GM21515 (cell line): ENCODE measurements at regions not wholly inside any gene's neighbourhood (a gene's known extent, or its start where the extent isn't known, plus 50 kb on each side); places are given as distances from the start of the nearest gene placed in this dataset.

ENCODE experiments used
- ATAC-seq: cut with Tn5 transposase; IDR thresholded peaks from one replicate; pipeline ENCODE4 v1.9.1; 2021; ENCODE audit not compliant: unreplicated experiment

GRCh38 chr4:123092586-123092985 is 170.2 kb upstream of the NUDT6 start:
- no peak for ATAC-seq

- no peak for ATAC-seq
Measured at GRCh38 chr4:123093236-123093635, 170.8 kb upstream of the NUDT6 start.

DNA sequence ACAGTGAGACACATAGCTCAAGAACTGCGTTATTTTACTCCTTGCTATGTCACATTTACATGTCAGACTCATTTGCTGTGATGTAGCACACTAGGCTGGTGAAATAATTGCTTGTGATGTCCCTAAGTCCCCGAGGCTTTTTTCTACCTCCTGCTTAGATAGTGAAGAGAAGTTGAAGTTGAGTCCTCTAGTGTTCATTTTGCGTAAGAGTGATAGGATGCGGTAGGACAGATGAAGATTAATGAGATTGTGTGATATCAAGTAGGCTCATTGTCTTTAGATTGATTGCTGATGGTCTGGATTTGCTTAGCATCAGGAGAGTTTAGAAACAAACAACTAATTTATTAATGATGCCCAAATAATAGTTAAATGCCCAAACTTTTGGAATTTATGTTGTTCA is 173.6 kb upstream of the NUDT6 start:
- ATAC-seq: no peak

GRCh38 chr4:123102897-123103471 is 180.6 kb upstream of the NUDT6 start:
- no peak for ATAC-seq

GRCh38 chr4:123104310-123105025 is 182.1 kb upstream of the NUDT6 start:
- ATAC-seq: no peak

DNA sequence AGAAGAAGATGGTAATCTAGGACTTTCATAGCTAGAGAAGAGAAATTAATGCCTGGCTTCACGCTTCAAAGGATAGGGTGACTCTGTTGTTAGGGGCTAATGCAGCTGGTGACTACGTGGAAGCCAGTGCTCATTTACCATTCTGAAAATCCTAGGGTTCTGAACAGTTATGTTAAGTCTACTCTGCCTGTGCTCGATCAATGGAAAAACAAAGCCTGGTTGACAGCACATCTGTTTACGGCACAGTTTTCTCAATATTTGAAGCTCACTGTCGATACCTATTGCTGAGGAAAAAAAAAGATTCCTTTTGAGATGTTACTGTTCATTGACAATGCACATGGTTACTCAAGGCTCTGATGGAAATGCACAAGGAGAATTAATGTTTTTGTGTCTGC is 182.6 kb upstream of the NUDT6 start:
- no peak for ATAC-seq

DNA sequence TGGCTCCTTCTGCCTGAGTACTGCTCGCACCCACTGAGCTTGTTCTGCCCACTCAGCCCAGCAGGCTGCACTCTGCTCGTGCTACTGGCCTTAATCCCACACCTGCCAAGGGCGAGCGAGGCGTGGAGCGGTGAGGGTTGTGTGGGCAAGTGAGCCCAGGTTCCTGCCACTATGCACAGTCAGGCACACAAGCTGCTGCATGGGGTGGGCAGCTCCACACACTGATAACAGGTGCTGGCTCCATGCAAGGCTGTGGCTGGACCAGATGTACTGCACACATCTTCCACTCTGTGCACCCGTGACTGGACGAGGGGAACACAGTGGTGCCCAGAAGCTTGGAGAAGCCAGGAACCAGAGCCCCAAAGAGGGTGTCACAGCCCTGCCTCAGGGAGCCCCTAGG is 184.3 kb upstream of the NUDT6 start:
- ATAC-seq: no peak

- no peak for ATAC-seq
Measured at GRCh38 chr4:123107444-123108252, 185.3 kb upstream of the NUDT6 start.

DNA sequence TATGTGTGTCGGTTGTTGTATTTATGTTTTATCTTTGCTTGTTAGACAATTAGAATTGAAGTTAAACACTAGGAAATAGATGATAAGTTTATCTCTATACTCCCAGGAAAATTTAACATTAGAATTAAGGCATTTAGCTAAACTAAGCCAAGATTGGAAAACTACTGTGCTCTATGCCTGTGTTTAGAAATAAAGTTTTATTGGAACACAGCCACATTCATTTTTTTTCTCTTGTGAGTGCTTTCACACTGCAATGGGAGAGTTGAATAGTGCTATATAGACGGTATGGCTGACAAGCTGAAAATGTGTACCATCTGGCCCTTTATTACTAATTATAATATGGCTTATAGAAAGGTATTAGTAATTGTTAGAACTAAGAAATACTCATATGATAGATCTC is 186.7 kb upstream of the NUDT6 start:
- ATAC-seq: no peak

GRCh38 chr4:123110147-123110546 is 187.8 kb upstream of the NUDT6 start:
- ATAC-seq: no peak

DNA sequence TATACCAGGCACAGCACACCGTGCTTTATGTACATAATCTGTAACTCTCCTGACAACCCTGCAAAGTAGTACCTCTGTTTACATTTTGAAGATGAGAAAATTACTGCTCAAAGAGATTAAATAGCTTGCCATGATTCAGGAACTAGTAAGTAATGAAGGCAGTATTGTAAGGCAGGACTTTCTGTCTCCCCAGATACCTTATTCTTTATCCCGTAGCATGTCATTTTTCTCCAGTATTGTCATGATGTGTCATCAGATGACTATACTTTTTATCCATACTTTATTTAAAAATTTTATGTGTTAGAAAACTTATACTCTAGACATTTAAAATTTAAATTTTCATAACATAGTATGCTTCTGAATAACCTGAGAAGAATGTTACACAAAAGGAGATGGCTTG is 188.3 kb upstream of the NUDT6 start:
- no peak for ATAC-seq

DNA sequence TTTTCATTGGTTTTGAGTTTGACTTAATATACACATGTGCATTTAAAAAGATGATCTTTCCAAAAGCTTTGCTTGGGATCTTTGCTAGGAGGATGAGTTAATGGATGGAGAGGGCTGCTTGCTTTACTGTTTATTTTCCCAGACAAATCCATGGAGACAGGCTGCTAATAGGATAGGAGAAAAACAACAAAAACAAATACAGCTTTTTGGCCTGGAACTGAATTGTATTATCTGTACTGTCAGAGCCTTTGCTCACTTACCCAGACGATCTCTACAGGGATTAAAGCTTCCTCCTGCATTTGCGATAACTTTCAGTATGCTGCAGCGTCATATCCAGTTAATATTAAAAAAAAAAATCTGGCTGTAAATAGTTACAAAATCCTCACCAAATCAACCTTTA is 190.8 kb upstream of the NUDT6 start:
- no peak for ATAC-seq

- no peak for ATAC-seq
Measured at GRCh38 chr4:123114084-123114914, 191.9 kb upstream of the NUDT6 start.

GRCh38 chr4:123114915-123115756 is 192.7 kb upstream of the NUDT6 start:
- no peak for ATAC-seq

DNA sequence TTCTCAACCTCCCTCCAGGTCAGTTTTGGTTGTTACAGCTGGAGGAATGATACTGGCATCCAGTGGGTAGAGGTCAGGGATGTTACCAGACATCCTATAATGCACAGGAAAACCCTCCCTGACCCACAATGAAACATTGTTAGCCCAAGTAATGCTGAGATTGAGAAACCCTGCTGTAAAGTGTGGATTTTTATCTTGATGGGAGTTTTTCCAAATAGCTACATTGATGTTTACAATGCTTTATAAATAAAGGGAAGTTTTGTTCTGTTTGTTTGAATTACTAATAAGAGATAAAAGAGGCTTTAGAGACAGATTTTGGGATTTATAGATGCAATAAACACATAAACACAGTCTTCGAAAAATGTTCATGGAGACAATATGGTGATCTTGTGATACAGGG is 194.0 kb upstream of the NUDT6 start:
- ATAC-seq: no peak

DNA sequence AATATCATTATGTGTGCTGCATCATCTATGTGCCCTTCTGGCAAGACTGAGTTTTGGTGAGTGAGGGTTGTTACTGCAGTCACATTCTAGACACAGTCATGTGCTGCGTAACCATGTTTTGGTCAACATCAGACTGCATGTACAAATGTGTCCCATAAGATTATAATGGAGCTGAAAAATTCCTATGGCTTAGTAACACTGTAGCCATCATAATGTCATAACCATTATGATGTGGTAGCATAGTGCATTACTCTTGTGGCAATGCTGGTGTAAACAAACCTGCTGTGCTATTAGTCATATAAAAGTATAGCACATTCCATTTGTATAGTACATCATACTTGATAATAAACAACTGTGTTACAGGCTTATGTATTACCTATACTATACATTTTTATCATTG is 198.1 kb upstream of the NUDT6 start:
- ATAC-seq: no peak

- ATAC-seq: no peak
Measured at GRCh38 chr4:123121241-123121907, 199.0 kb upstream of the NUDT6 start.

DNA sequence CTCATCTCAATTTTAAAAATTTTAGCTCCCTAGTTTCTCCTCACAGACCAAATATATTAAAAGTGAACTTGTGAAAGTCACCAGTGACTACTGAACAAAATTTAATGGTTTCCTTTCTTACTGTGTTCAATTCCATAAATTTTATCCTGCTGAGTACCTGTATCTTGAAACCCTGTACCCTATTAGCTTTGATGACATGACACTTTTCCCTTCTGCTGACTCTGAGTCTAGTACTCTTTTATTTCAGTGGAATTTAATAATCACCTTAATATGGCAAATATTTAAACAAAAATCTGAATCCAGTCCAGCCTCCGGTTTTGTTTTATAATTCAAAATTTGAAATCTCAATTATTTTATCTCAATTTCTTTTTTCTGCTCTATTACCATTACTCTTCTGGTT is 203.1 kb upstream of the NUDT6 start:
- no peak for ATAC-seq

DNA sequence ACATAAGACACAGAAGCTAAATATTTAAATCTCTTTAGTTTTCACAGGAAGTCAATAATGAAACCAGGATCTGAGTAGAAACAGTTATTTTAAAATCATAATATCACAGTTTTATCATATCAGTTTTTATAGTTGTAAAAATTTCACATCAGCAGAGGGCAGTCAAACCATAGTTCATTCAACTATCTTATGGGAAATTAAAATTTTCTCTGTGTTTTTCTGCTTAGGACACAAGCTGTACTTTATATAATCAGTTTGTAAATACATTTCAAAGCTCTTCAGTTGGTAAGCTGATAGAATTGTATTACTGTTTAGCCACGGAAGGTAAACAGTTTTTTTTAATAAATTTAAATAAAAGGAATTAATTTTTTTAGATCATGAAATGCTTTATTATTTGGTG is 204.8 kb upstream of the NUDT6 start:
- ATAC-seq: no peak

GRCh38 chr4:123127875-123128274 is 205.5 kb upstream of the NUDT6 start:
- ATAC-seq: no peak
